WTC11 (cell line): ENCODE measurements at regions not wholly inside any gene's neighbourhood (a gene's known extent, or its start where the extent isn't known, plus 50 kb on each side); places are given as distances from the start of the nearest gene placed in this dataset.

Experiments
- ATAC-seq: fragments of 200-7000 bp; cut with Tn5 transposase; 2 replicates; pipeline ENCODE4 v1.10.0; 2021; ENCODE audit warnings: mild to moderate bottlenecking, moderate library complexity
- CTCF ChIA-PET: fragments of 300-600 bp; sonication (Branson Sonifier 250); formaldehyde crosslinking; loops from one replicate; lab custom pipeline; 2021; ENCODE audit warnings: antibody characterized with exemption; lab: Charles Lee
- POLR2A ChIA-PET: fragments of 350-600 bp; sonication (Branson Sonifier 250); formaldehyde crosslinking; loops from one replicate; lab custom pipeline; 2021; ENCODE audit warnings: antibody characterized with exemption; lab: Charles Lee
- DNase-seq: peaks from one replicate; pipeline ENCODE4 v3.0.0; 2021; ENCODE audit warnings: low spot score
- H3K27ac Mint-ChIP-seq: 2 replicates; pipeline ENCODE4 v1.8.0; 2021; ENCODE audit warnings: mixed read lengths
- H3K27me3 Mint-ChIP-seq: 2 replicates; pipeline ENCODE4 v1.8.0; 2021; ENCODE audit warnings: low read depth, mild to moderate bottlenecking, moderate library complexity, mixed read lengths
- H3K36me3 Mint-ChIP-seq: 2 replicates; pipeline ENCODE4 v1.8.0; 2021; ENCODE audit warnings: mixed read lengths
- H3K4me1 Mint-ChIP-seq: 2 replicates; pipeline ENCODE4 v1.8.0; 2022; ENCODE audit warnings: mixed read lengths
- H3K4me3 Mint-ChIP-seq: 2 replicates; pipeline ENCODE4 v1.8.0; 2021; ENCODE audit warnings: mild to moderate bottlenecking, moderate library complexity, mixed read lengths
- H3K9me3 Mint-ChIP-seq: 2 replicates; pipeline ENCODE4 v1.8.0; 2021; ENCODE audit warnings: mixed read lengths
- CREM ChIP-seq: sonication (generic); formaldehyde crosslinking; IDR thresholded peaks from 2 replicates; pipeline ENCODE4 v1.8.1; 2022; ENCODE audit warnings: mild to moderate bottlenecking, missing genetic modification reagents, moderate library complexity
- ELF4 ChIP-seq: sonication (generic); formaldehyde crosslinking; IDR thresholded peaks from 2 replicates; pipeline ENCODE4 v1.8.1; 2022; ENCODE audit warnings: low read depth, mild to moderate bottlenecking, moderate library complexity, missing genetic modification reagents
- ETV6 ChIP-seq: sonication (generic); formaldehyde crosslinking; IDR thresholded peaks from 2 replicates; pipeline ENCODE4 v1.8.1; 2022; ENCODE audit warnings: mild to moderate bottlenecking, missing genetic modification reagents
- HMGA2 ChIP-seq: fragments of 250-450 bp; sonication (Bioruptor Pico); IDR thresholded peaks from 2 replicates; pipeline ENCODE4 v1.4.0; 2021; ENCODE audit warnings: mild to moderate bottlenecking, moderate library complexity
- JAZF1 ChIP-seq: fragments of 250-450 bp; sonication (Bioruptor Pico); IDR thresholded peaks from 2 replicates; pipeline ENCODE4 v1.9.0; 2021; ENCODE audit warnings: moderate library complexity, mild to moderate bottlenecking, inconsistent platforms
- JUN ChIP-seq: sonication (generic); formaldehyde crosslinking; IDR thresholded peaks from 2 replicates; pipeline ENCODE4 v1.8.0; 2023; ENCODE audit warnings: mild to moderate bottlenecking, missing genetic modification reagents
- MYBL2 ChIP-seq: sonication (generic); formaldehyde crosslinking; IDR thresholded peaks from 2 replicates; pipeline ENCODE4 v1.8.1; 2023; ENCODE audit warnings: mild to moderate bottlenecking, moderate library complexity, missing genetic modification reagents
- NFE2L1 ChIP-seq: sonication (generic); formaldehyde crosslinking; IDR thresholded peaks from 2 replicates; pipeline ENCODE4 v1.8.1; 2023; ENCODE audit warnings: missing genetic modification reagents
- NR1H2 ChIP-seq: sonication (generic); formaldehyde crosslinking; IDR thresholded peaks from 2 replicates; pipeline ENCODE4 v1.9.0; 2021; ENCODE audit warnings: mild to moderate bottlenecking, moderate library complexity, missing genetic modification reagents
- OVOL2 ChIP-seq: fragments of 250-450 bp; sonication (Bioruptor Pico); IDR thresholded peaks from 2 replicates; pipeline ENCODE4 v1.9.0; 2021; ENCODE audit warnings: mild to moderate bottlenecking, borderline replicate concordance
- RELA ChIP-seq: sonication (generic); formaldehyde crosslinking; IDR thresholded peaks from 2 replicates; pipeline ENCODE4 v1.8.1; 2022; ENCODE audit warnings: missing genetic modification reagents, mild to moderate bottlenecking, borderline replicate concordance
- SMAD3 ChIP-seq: sonication (generic); formaldehyde crosslinking; IDR thresholded peaks from 2 replicates; pipeline ENCODE4 v1.8.0; 2022; ENCODE audit warnings: missing genetic modification reagents, mild to moderate bottlenecking, borderline replicate concordance
- SOX15 ChIP-seq: fragments of 250-450 bp; sonication (Bioruptor Pico); IDR thresholded peaks from 2 replicates; pipeline ENCODE4 v1.9.0; 2021; ENCODE audit warnings: mild to moderate bottlenecking
- SP1 ChIP-seq: sonication (generic); formaldehyde crosslinking; conservative IDR thresholded peaks from 2 replicates; pipeline ENCODE4 v1.8.1; 2022; ENCODE audit warnings: missing genetic modification reagents
- ZNF219 ChIP-seq: sonication (generic); formaldehyde crosslinking; IDR thresholded peaks from 2 replicates; pipeline ENCODE4 v1.8.0; 2023; ENCODE audit warnings: missing genetic modification reagents, mild to moderate bottlenecking, borderline replicate concordance
- ZNF232 ChIP-seq: sonication (generic); formaldehyde crosslinking; IDR thresholded peaks from 2 replicates; pipeline ENCODE4 v1.8.0; 2022; ENCODE audit warnings: mild to moderate bottlenecking, missing genetic modification reagents
- ZNF416 ChIP-seq: fragments of 250-450 bp; sonication (Bioruptor Pico); IDR thresholded peaks from 2 replicates; pipeline ENCODE4 v1.9.0; 2021; ENCODE audit warnings: mild to moderate bottlenecking, inconsistent platforms
- TF ChIP-seq, protein P1 (sequence below): sonication (generic); formaldehyde crosslinking; IDR thresholded peaks from 2 replicates; pipeline ENCODE4 v1.8.1; 2023; ENCODE audit warnings: mild to moderate bottlenecking, missing genetic modification reagents
- TF ChIP-seq, protein P2 (sequence below): sonication (generic); formaldehyde crosslinking; IDR thresholded peaks from 2 replicates; pipeline ENCODE4 v1.8.0; 2023; ENCODE audit warnings: missing genetic modification reagents
- TF ChIP-seq, protein P3 (sequence below): sonication (generic); formaldehyde crosslinking; IDR thresholded peaks from 2 replicates; pipeline ENCODE4 v1.8.0; 2023; ENCODE audit warnings: mild to moderate bottlenecking, missing genetic modification reagents
- TF ChIP-seq, protein P4 (sequence below): sonication (generic); formaldehyde crosslinking; conservative IDR thresholded peaks from 2 replicates; pipeline ENCODE4 v1.8.1; 2023; ENCODE audit warnings: mild to moderate bottlenecking, low read depth, missing genetic modification reagents, moderate library complexity
- TF ChIP-seq, protein P5 (sequence below): fragments of 250-450 bp; sonication (Bioruptor Pico); IDR thresholded peaks from 2 replicates; pipeline ENCODE4 v1.9.0; 2021; ENCODE audit warnings: mild to moderate bottlenecking
- TF ChIP-seq, protein P6 (sequence below): sonication (generic); formaldehyde crosslinking; IDR thresholded peaks from 2 replicates; pipeline ENCODE4 v1.8.1; 2023; ENCODE audit warnings: mild to moderate bottlenecking, moderate library complexity, missing genetic modification reagents

DNA sequence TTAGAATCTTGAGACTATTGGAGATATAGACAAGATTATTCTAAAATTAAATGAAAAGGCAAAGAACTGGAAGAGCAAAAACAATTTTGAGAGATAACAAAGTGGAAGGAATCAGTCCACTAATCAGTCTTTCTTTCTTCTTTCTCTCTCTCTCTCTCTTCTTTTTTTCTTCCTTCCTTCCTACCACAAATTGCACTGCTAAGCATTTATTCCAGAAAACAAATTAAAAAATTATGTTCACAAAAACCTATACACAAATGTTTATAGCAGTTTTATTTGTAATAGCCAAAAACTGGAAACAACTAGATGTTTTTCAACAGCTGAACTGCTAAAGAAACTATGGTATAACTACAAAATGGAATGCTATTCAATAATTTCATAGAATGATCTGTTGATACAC, 291.9 kb upstream of the FTMT start:
- H3K4me3 Mint-ChIP-seq, result no peak overlapping the region
- ChIA-PET CTCF (no interaction called here), POLR2A (no interaction called here)
- no peak overlapping the region for H3K27ac Mint-ChIP-seq
- DNase-seq (no peak), ATAC-seq (no peak)
- TF ChIP-seq, protein P1, sequence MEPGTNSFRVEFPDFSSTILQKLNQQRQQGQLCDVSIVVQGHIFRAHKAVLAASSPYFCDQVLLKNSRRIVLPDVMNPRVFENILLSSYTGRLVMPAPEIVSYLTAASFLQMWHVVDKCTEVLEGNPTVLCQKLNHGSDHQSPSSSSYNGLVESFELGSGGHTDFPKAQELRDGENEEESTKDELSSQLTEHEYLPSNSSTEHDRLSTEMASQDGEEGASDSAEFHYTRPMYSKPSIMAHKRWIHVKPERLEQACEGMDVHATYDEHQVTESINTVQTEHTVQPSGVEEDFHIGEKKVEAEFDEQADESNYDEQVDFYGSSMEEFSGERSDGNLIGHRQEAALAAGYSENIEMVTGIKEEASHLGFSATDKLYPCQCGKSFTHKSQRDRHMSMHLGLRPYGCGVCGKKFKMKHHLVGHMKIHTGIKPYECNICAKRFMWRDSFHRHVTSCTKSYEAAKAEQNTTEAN, result no peak
- no peak for TF ChIP-seq RELA (CRISPR knock-in tag)
- no peak for TF ChIP-seq HMGA2
- TF ChIP-seq, protein P2, sequence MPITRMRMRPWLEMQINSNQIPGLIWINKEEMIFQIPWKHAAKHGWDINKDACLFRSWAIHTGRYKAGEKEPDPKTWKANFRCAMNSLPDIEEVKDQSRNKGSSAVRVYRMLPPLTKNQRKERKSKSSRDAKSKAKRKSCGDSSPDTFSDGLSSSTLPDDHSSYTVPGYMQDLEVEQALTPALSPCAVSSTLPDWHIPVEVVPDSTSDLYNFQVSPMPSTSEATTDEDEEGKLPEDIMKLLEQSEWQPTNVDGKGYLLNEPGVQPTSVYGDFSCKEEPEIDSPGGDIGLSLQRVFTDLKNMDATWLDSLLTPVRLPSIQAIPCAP (CRISPR knock-in tag), result no peak
- TF ChIP-seq CREM, result no peak
- TF ChIP-seq JAZF1 (CRISPR knock-in tag), result no peak
- no peak for TF ChIP-seq ELF4
- TF ChIP-seq SMAD3, result no peak
- TF ChIP-seq ZNF232, result no peak
- TF ChIP-seq JUN (CRISPR knock-in tag), result no peak
- no peak for TF ChIP-seq NFE2L1
- TF ChIP-seq, protein P3, sequence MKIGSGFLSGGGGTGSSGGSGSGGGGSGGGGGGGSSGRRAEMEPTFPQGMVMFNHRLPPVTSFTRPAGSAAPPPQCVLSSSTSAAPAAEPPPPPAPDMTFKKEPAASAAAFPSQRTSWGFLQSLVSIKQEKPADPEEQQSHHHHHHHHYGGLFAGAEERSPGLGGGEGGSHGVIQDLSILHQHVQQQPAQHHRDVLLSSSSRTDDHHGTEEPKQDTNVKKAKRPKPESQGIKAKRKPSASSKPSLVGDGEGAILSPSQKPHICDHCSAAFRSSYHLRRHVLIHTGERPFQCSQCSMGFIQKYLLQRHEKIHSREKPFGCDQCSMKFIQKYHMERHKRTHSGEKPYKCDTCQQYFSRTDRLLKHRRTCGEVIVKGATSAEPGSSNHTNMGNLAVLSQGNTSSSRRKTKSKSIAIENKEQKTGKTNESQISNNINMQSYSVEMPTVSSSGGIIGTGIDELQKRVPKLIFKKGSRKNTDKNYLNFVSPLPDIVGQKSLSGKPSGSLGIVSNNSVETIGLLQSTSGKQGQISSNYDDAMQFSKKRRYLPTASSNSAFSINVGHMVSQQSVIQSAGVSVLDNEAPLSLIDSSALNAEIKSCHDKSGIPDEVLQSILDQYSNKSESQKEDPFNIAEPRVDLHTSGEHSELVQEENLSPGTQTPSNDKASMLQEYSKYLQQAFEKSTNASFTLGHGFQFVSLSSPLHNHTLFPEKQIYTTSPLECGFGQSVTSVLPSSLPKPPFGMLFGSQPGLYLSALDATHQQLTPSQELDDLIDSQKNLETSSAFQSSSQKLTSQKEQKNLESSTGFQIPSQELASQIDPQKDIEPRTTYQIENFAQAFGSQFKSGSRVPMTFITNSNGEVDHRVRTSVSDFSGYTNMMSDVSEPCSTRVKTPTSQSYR (CRISPR knock-in tag), result no peak
- TF ChIP-seq, protein P4, sequence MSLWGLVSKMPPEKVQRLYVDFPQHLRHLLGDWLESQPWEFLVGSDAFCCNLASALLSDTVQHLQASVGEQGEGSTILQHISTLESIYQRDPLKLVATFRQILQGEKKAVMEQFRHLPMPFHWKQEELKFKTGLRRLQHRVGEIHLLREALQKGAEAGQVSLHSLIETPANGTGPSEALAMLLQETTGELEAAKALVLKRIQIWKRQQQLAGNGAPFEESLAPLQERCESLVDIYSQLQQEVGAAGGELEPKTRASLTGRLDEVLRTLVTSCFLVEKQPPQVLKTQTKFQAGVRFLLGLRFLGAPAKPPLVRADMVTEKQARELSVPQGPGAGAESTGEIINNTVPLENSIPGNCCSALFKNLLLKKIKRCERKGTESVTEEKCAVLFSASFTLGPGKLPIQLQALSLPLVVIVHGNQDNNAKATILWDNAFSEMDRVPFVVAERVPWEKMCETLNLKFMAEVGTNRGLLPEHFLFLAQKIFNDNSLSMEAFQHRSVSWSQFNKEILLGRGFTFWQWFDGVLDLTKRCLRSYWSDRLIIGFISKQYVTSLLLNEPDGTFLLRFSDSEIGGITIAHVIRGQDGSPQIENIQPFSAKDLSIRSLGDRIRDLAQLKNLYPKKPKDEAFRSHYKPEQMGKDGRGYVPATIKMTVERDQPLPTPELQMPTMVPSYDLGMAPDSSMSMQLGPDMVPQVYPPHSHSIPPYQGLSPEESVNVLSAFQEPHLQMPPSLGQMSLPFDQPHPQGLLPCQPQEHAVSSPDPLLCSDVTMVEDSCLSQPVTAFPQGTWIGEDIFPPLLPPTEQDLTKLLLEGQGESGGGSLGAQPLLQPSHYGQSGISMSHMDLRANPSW (CRISPR knock-in tag), result no peak
- no peak for TF ChIP-seq SOX15 (CRISPR knock-in tag)
- TF ChIP-seq OVOL2, result no peak
- TF ChIP-seq, protein P5, sequence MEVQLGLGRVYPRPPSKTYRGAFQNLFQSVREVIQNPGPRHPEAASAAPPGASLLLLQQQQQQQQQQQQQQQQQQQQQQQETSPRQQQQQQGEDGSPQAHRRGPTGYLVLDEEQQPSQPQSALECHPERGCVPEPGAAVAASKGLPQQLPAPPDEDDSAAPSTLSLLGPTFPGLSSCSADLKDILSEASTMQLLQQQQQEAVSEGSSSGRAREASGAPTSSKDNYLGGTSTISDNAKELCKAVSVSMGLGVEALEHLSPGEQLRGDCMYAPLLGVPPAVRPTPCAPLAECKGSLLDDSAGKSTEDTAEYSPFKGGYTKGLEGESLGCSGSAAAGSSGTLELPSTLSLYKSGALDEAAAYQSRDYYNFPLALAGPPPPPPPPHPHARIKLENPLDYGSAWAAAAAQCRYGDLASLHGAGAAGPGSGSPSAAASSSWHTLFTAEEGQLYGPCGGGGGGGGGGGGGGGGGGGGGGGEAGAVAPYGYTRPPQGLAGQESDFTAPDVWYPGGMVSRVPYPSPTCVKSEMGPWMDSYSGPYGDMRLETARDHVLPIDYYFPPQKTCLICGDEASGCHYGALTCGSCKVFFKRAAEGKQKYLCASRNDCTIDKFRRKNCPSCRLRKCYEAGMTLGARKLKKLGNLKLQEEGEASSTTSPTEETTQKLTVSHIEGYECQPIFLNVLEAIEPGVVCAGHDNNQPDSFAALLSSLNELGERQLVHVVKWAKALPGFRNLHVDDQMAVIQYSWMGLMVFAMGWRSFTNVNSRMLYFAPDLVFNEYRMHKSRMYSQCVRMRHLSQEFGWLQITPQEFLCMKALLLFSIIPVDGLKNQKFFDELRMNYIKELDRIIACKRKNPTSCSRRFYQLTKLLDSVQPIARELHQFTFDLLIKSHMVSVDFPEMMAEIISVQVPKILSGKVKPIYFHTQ, result no peak
- H3K9me3 Mint-ChIP-seq, result no peaks in the 10 kb centered on the region
- H3K36me3 Mint-ChIP-seq, result no peaks in the 10 kb centered on the region
- H3K27me3 Mint-ChIP-seq, result no peaks in the 10 kb centered on the region
- H3K4me1 Mint-ChIP-seq, result no peaks in the 10 kb centered on the region

DNA sequence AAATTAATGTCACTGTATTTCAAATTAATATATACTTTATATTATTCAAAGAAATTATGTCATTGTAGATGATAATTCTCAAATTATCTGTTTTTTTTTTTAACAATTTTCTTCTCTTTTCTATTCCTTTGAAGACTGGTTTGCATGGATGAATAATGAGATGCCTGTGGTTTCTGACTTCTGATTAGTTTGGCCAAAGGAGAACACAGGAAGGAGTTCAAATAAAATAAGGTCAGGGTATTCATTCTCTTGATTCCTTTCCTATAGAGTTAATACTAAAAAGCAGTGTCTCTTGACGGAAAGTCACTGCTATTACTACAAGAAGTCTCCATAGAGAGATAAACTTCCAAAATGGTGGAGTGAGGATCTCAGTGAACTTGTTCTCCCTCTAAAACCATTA, 279.6 kb upstream of the FTMT start:
- H3K9me3 Mint-ChIP-seq, result no peaks in the 10 kb centered on the region
- TF ChIP-seq MYBL2 (no peak), ZNF219 (CRISPR knock-in tag) (no peak), JAZF1 (CRISPR knock-in tag) (no peak), ETV6 (no peak), SP1 (CRISPR knock-in tag) (no peak), NR1H2 (no peak), ZNF416 (CRISPR knock-in tag) (no peak)
- TF ChIP-seq, protein P6, sequence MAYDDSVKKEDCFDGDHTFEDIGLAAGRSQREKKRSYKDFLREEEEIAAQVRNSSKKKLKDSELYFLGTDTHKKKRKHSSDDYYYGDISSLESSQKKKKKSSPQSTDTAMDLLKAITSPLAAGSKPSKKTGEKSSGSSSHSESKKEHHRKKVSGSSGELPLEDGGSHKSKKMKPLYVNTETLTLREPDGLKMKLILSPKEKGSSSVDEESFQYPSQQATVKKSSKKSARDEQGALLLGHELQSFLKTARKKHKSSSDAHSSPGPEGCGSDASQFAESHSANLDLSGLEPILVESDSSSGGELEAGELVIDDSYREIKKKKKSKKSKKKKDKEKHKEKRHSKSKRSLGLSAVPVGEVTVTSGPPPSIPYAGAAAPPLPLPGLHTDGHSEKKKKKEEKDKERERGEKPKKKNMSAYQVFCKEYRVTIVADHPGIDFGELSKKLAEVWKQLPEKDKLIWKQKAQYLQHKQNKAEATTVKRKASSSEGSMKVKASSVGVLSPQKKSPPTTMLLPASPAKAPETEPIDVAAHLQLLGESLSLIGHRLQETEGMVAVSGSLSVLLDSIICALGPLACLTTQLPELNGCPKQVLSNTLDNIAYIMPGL (CRISPR knock-in tag), result no peak
- TF ChIP-seq, all 79 proteins: peak for 0
- ChIA-PET POLR2A (no interaction called here), CTCF (no interaction called here)
- Mint-ChIP-seq H3K4me1 (no peaks in the 10 kb centered on the region), H3K4me3 (no peak overlapping the region), H3K36me3 (no peaks in the 10 kb centered on the region), H3K27me3 (no peaks in the 10 kb centered on the region), H3K27ac (no peak overlapping the region)
- DNase-seq (no peak), ATAC-seq (no peak)
